SK-N-SH (cell line): ENCODE measurements at regions not wholly inside any gene's neighbourhood (a gene's known extent, or its start where the extent isn't known, plus 50 kb on each side); places are given as distances from the start of the nearest gene placed in this dataset.

Experiments used
- CTCF ChIA-PET: fragments of 300-600, 350-600 bp; formaldehyde crosslinking; extraction: SDS; loops from one replicate; lab custom pipeline; 2021; lab: Yijun Ruan, JAX
- POLR2A ChIA-PET: fragments of 350-600 bp; sonication (Branson Sonifier 250); formaldehyde crosslinking; extraction: SDS; loops from one replicate; lab custom pipeline; 2020; ENCODE audit warnings: antibody characterized with exemption, inconsistent platforms; lab: Yijun Ruan, JAX
- DNase-seq: peaks from one replicate; pipeline ENCODE4 v3.0.0; 2012
- H2AFZ ChIP-seq: fragments of 200-600 bp; sonication (generic); 2 replicates; pipeline ENCODE4 v1.8.1; 2016; ENCODE audit warnings: antibody characterized with exemption, mild to moderate bottlenecking, low read depth
- H3F3A ChIP-seq: fragments of 200-600 bp; sonication (generic); replicated peaks from 2 replicates; pipeline ENCODE3; 2016; ENCODE audit warnings: antibody characterized with exemption, mild to moderate bottlenecking; ENCODE audit not compliant: insufficient read depth
- H3K27ac ChIP-seq, 2 experiments: fragments of 200-500 bp in 1 of 2; fragments of 200-600 bp in 1 of 2; sonication (Bioruptor generic) in 1 of 2; sonication (generic), shearing (Covaris generic) in 1 of 2; 2 replicates each; pipeline versions ENCODE4 v1.5.1 to v1.6.1; 2014 to 2016; ENCODE audit warnings: low read depth in 2 of 2, inconsistent platforms in 1 of 2, low read length in 1 of 2, mild to moderate bottlenecking in 1 of 2, mixed read lengths in 1 of 2
- H3K27me3 ChIP-seq: fragments of 200-600 bp; sonication (generic), shearing (Covaris generic); 2 replicates; pipeline ENCODE4 v1.6.1; 2016; ENCODE audit warnings: mixed run types; ENCODE audit not compliant: insufficient read depth
- H3K36me3 ChIP-seq, 2 experiments: fragments of 200-500 bp in 1 of 2; fragments of 200-600 bp in 1 of 2; sonication (Bioruptor generic) in 1 of 2; sonication (generic) in 1 of 2; replicated peaks in 1 of 2; 2 replicates each; pipeline versions ENCODE3 to v1.5.1; 2014 to 2016; ENCODE audit warnings: low read length in 1 of 2, mild to moderate bottlenecking in 1 of 2; ENCODE audit not compliant: insufficient read depth in 2 of 2, control insufficient read depth in 1 of 2
- H3K4me1 ChIP-seq, 2 experiments: fragments of 200-500 bp in 1 of 2; fragments of 200-600 bp in 1 of 2; sonication (Bioruptor generic) in 1 of 2; sonication (generic), shearing (Covaris generic) in 1 of 2; 2 replicates each; pipeline versions ENCODE4 v1.5.1 to v1.6.1; 2014 to 2016; ENCODE audit warnings: low read depth in 1 of 2, low read length in 1 of 2, mixed run types in 1 of 2; ENCODE audit not compliant: insufficient read depth in 2 of 2, control insufficient read depth in 1 of 2
- H3K4me2 ChIP-seq: fragments of 200-600 bp; sonication (generic), shearing (Covaris generic); 2 replicates; pipeline ENCODE4 v1.6.1; 2017; ENCODE audit warnings: mixed run types
- H3K4me3 ChIP-seq, 2 experiments: fragments of 200-500 bp in 1 of 2; fragments of 200-600 bp in 1 of 2; sonication (Bioruptor generic) in 1 of 2; sonication (generic), shearing (Covaris generic) in 1 of 2; 2 replicates each; pipeline versions ENCODE4 v1.5.1 to v1.8.1; 2014 to 2016; ENCODE audit warnings: low read depth in 2 of 2, inconsistent platforms in 1 of 2, low read length in 1 of 2, mild to moderate bottlenecking in 1 of 2, mixed read lengths in 1 of 2, moderate library complexity in 1 of 2
- H3K79me2 ChIP-seq: fragments of 200-600 bp; sonication (generic); 2 replicates; pipeline ENCODE4 v1.8.1; 2017; ENCODE audit warnings: mild to moderate bottlenecking; ENCODE audit not compliant: insufficient read depth
- H3K9ac ChIP-seq: fragments of 200-600 bp; sonication (generic); 2 replicates; pipeline ENCODE4 v1.6.1; 2017; ENCODE audit warnings: mixed run types
- H3K9me2 ChIP-seq: fragments of 200-600 bp; sonication (generic); 2 replicates; pipeline ENCODE4 v1.6.1; 2017; ENCODE audit warnings: mixed run types
- H3K9me3 ChIP-seq: fragments of 200-600 bp; sonication (generic); 2 replicates; pipeline ENCODE4 v1.6.1; 2017; ENCODE audit warnings: mixed run types, mild to moderate bottlenecking, moderate library complexity
- H4K20me1 ChIP-seq: fragments of 200-600 bp; sonication (generic); 2 replicates; pipeline ENCODE4 v1.6.1; 2017; ENCODE audit warnings: mild to moderate bottlenecking, mixed run types; ENCODE audit not compliant: insufficient read depth
- CHD2 ChIP-seq: fragments of 150-350 bp; IDR thresholded peaks from 2 replicates; pipeline ENCODE4 v1.6.1; 2018; ENCODE audit warnings: low read length; ENCODE audit not compliant: partially characterized antibody
- EP300 ChIP-seq, 2 experiments: IDR thresholded peaks; 2 replicates each; pipeline versions ENCODE4 v1.4.0 to v1.6.1; 2012; ENCODE audit warnings: borderline replicate concordance in 1 of 2, low read depth in 1 of 2, low read length in 1 of 2
- GATA2 ChIP-seq: sonication (generic); formaldehyde crosslinking; IDR thresholded peaks from 2 replicates; pipeline ENCODE4 v1.5.0; 2020; ENCODE audit warnings: mild to moderate bottlenecking, missing genetic modification reagents
- IRF3 ChIP-seq: fragments of 150-350 bp; IDR thresholded peaks from 2 replicates; pipeline ENCODE4 v1.6.1; 2016; ENCODE audit warnings: mild to moderate bottlenecking, low read depth, low read length
- JUND ChIP-seq: IDR thresholded peaks from 2 replicates; pipeline ENCODE4 v1.4.0; 2012
- MEF2A ChIP-seq: IDR thresholded peaks from 2 replicates; pipeline ENCODE4 v1.4.0; 2012; ENCODE audit warnings: low read depth, borderline replicate concordance
- RCOR1 ChIP-seq: fragments of 150-350 bp; IDR thresholded peaks from 2 replicates; pipeline ENCODE4 v1.6.1; 2017; ENCODE audit warnings: antibody characterized with exemption, low read length
- RFX5 ChIP-seq: IDR thresholded peaks from 2 replicates; pipeline ENCODE4 v1.6.1; 2012; ENCODE audit warnings: mild to moderate bottlenecking, improper control_type of control experiment, low read length
- RXRA ChIP-seq: IDR thresholded peaks from 2 replicates; pipeline ENCODE4 v1.4.0; 2012; ENCODE audit warnings: low read depth, mild to moderate bottlenecking, borderline replicate concordance
- TEAD4 ChIP-seq: IDR thresholded peaks from 2 replicates; pipeline ENCODE4 v1.4.0; 2012; ENCODE audit warnings: mild to moderate bottlenecking, borderline replicate concordance; ENCODE audit not compliant: insufficient read depth
- YY1 ChIP-seq: IDR thresholded peaks from 2 replicates; pipeline ENCODE4 v1.4.0; 2012; ENCODE audit warnings: low read depth, mild to moderate bottlenecking
- ZBTB33 ChIP-seq: IDR thresholded peaks from 2 replicates; pipeline ENCODE4 v1.4.0; 2012; ENCODE audit warnings: low read depth, borderline replicate concordance
- WGBS: methylation state at CpG from one replicate; pipeline ENCODE4 v1.1.6; 2017; ENCODE audit warnings: low lambda C conversion rate; 5-methylcytosine and 5-hydroxymethylcytosine counted together
- TF ChIP-seq, protein P1 (sequence below): IDR thresholded peaks from 2 replicates; pipeline ENCODE4; 2012
- TF ChIP-seq, protein P2 (sequence below): fragments of 200-600 bp; sonication (generic); IDR thresholded peaks from 2 replicates; pipeline ENCODE4 v1.6.1; 2017; ENCODE audit warnings: antibody characterized with exemption, mild to moderate bottlenecking, moderate library complexity
- TF ChIP-seq, protein P3 (sequence below): fragments of 150-350 bp; IDR thresholded peaks from 2 replicates; pipeline ENCODE4 v1.6.1; 2017; ENCODE audit warnings: antibody characterized with exemption, low read length, low read depth, borderline replicate concordance

DNA sequence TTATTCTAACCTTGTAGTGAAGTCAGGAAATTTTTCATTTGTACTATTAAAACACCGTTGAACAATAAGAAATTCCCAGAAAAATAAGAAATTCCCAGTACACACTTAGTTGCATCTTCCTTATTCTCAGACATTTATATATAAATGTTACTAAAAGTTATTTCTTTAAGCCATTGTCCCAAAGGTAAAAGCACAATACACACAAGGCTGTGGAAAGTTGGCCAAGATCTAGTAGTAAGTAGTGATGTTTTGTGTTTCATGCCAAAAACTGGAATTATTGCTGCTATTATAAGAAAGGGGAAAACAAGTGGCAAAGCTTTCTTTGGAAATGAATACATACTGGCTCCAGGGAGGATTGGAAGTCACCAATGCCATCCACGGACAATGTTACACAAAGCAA is 802.5 kb upstream of the DPPA4 start:
- H2AFZ ChIP-seq, result no peak overlapping the region
- no peaks in the 10 kb centered on the region for H4K20me1 ChIP-seq
- no peak overlapping the region for H3K27ac ChIP-seq
- no peaks in the 10 kb centered on the region for H3K79me2 ChIP-seq
- no peak overlapping the region for H3K4me3 ChIP-seq
- H3K36me3 ChIP-seq, result no peaks in the 10 kb centered on the region
- H3K9me3 ChIP-seq, result no peaks in the 10 kb centered on the region
- no peak for TF ChIP-seq RCOR1
- TF ChIP-seq JUND, result no peak
- no peak for TF ChIP-seq GATA2 (CRISPR knock-in tag)
- no peak for TF ChIP-seq RFX5
- TF ChIP-seq, protein P1, sequence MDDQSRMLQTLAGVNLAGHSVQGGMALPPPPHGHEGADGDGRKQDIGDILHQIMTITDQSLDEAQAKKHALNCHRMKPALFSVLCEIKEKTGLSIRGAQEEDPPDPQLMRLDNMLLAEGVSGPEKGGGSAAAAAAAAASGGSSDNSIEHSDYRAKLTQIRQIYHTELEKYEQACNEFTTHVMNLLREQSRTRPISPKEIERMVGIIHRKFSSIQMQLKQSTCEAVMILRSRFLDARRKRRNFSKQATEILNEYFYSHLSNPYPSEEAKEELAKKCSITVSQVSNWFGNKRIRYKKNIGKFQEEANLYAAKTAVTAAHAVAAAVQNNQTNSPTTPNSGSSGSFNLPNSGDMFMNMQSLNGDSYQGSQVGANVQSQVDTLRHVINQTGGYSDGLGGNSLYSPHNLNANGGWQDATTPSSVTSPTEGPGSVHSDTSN, result no peak
- TF ChIP-seq EP300 (IDR thresholded peaks at IDR 0.05; ENCODE audit: borderline replicate concordance in 1 of 2, low read depth in 1 of 2, low read length in 1 of 2), result no peak
- TF ChIP-seq CHD2, result no peak
- no peak for TF ChIP-seq TEAD4
- TF ChIP-seq RXRA, result no peak
- TF ChIP-seq, protein P2, sequence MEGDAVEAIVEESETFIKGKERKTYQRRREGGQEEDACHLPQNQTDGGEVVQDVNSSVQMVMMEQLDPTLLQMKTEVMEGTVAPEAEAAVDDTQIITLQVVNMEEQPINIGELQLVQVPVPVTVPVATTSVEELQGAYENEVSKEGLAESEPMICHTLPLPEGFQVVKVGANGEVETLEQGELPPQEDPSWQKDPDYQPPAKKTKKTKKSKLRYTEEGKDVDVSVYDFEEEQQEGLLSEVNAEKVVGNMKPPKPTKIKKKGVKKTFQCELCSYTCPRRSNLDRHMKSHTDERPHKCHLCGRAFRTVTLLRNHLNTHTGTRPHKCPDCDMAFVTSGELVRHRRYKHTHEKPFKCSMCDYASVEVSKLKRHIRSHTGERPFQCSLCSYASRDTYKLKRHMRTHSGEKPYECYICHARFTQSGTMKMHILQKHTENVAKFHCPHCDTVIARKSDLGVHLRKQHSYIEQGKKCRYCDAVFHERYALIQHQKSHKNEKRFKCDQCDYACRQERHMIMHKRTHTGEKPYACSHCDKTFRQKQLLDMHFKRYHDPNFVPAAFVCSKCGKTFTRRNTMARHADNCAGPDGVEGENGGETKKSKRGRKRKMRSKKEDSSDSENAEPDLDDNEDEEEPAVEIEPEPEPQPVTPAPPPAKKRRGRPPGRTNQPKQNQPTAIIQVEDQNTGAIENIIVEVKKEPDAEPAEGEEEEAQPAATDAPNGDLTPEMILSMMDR, result no peak
- TF ChIP-seq IRF3, result no peak
- TF ChIP-seq ZBTB33, result no peak
- TF ChIP-seq MEF2A, result no peak
- TF ChIP-seq YY1, result no peak
- TF ChIP-seq, protein P3, sequence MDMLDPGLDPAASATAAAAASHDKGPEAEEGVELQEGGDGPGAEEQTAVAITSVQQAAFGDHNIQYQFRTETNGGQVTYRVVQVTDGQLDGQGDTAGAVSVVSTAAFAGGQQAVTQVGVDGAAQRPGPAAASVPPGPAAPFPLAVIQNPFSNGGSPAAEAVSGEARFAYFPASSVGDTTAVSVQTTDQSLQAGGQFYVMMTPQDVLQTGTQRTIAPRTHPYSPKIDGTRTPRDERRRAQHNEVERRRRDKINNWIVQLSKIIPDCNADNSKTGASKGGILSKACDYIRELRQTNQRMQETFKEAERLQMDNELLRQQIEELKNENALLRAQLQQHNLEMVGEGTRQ, result no peak
- no peaks in the 10 kb centered on the region for H3K4me1 ChIP-seq
- no peak overlapping the region for H3K4me2 ChIP-seq
- H3K9ac ChIP-seq, result no peak overlapping the region
- ChIA-PET CTCF (no interaction called here), POLR2A (no interaction called here)
- WGBS, result 79% methylated on average over 2 of the region's 2 CpGs
- H3K27me3 ChIP-seq, result no peaks in the 10 kb centered on the region
- DNase-seq, result no peak
- H3F3A ChIP-seq, result no peaks in the 10 kb centered on the region
- H3K9me2 ChIP-seq, result no peaks in the 10 kb centered on the region
